HG02884 (cell line): ENCODE measurements at regions not wholly inside any gene's neighbourhood (a gene's known extent, or its start where the extent isn't known, plus 50 kb on each side); places are given as distances from the start of the nearest gene placed in this dataset.
"Not testable (repeated sequence)": the region's sequence is repeated elsewhere in the genome, so short reads cannot be mapped to it uniquely, and the experiment has no call there.

Experiments used
- ATAC-seq: cut with Tn5 transposase; IDR thresholded peaks from one replicate; pipeline ENCODE4 v1.9.1; 2021; ENCODE audit warnings: mild to moderate bottlenecking, moderate library complexity; ENCODE audit not compliant: unreplicated experiment

GRCh38 chr1:244316986-244317655 is 134.6 kb downstream of the ADSS2 start:
- ATAC-seq, result no peak

- ATAC-seq, result no peak
These were observed 133.6 kb downstream of the ADSS2 start for GRCh38 chr1:244318078-244318477.

GRCh38 chr1:244318512-244318911 is 133.2 kb downstream of the ADSS2 start:
- ATAC-seq, result no peak

- ATAC-seq, result peak; percentile 70
These were observed 132.2 kb downstream of the ADSS2 start for GRCh38 chr1:244319283-244320132.

GRCh38 chr1:244322181-244322580 is 129.5 kb downstream of the ADSS2 start:
- ATAC-seq, result no peak

GRCh38 chr1:244322791-244323521 is 128.8 kb downstream of the ADSS2 start:
- ATAC-seq, result no peak

GRCh38 chr1:244324176-244324883 is 127.4 kb downstream of the ADSS2 start:
- ATAC-seq, result no peak

GRCh38 chr1:244325056-244325758 is 126.5 kb downstream of the ADSS2 start:
- peak; percentile 77 for ATAC-seq

GRCh38 chr1:244326757-244327156 is 125.0 kb downstream of the ADSS2 start:
- no peak for ATAC-seq

GRCh38 chr1:244327533-244327932 is 124.2 kb downstream of the ADSS2 start:
- ATAC-seq, result no peak

GRCh38 chr1:244328476-244328875 is 123.2 kb downstream of the ADSS2 start:
- ATAC-seq, result no peak

GRCh38 chr1:244329591-244330317 is 122.0 kb downstream of the ADSS2 start:
- no peak for ATAC-seq

GRCh38 chr1:244330318-244330625 is 121.4 kb downstream of the ADSS2 start:
- no peak for ATAC-seq

- ATAC-seq, result not testable (repeated sequence)
These were observed 118.9 kb downstream of the ADSS2 start for GRCh38 chr1:244332761-244333160.

- not testable (repeated sequence) for ATAC-seq
These were observed 117.4 kb downstream of the ADSS2 start for GRCh38 chr1:244334315-244334714.

- not testable (repeated sequence) for ATAC-seq
These were observed 116.9 kb downstream of the ADSS2 start for GRCh38 chr1:244334842-244335241.

- ATAC-seq, result no peak
These were observed 116.3 kb downstream of the ADSS2 start for GRCh38 chr1:244335456-244335855.

GRCh38 chr1:244336232-244336899 is 115.3 kb downstream of the ADSS2 start:
- ATAC-seq, result no peak

- ATAC-seq, result no peak
These were observed 113.9 kb downstream of the ADSS2 start for GRCh38 chr1:244337839-244338238.
